ENCODE measurements at regions not wholly inside any gene's neighbourhood (a gene's known extent, or its start where the extent isn't known, plus 50 kb on each side); places are given as distances from the start of the nearest gene placed in this dataset.

- TF ChIP-seq CHD7 (IDR thresholded peaks at IDR 0.05; ENCODE audit: insufficient replicate concordance, low read length) (no peak), POLR2AphosphoS5 (IDR thresholded peaks at IDR 0.05; ENCODE audit: low read depth, low read length) (no peak), RBBP5 (IDR thresholded peaks at IDR 0.05; ENCODE audit: borderline replicate concordance, low read depth, low read length) (no peak), CEBPB (IDR thresholded peaks at IDR 0.05; ENCODE audit: low read depth, low read length) (no peak), CBX5 (IDR thresholded peaks at IDR 0.05; ENCODE audit: low read depth, low read length) (no peak), TAF7 (optimal IDR thresholded peaks at IDR 0.05; ENCODE audit: borderline replicate concordance, low read depth, low read length) (no peak), SAP30 (IDR thresholded peaks at IDR 0.05; ENCODE audit: insufficient read depth, insufficient replicate concordance, low read length) (no peak), USF2 (IDR thresholded peaks at IDR 0.05; ENCODE audit: low read length) (no peak)
Measured at GRCh38 chr5:153321478-153321877, 169.0 kb upstream of the GRIA1 start (continued).
